A673 (cell line): ENCODE measurements at regions not wholly inside any gene's neighbourhood (a gene's known extent, or its start where the extent isn't known, plus 50 kb on each side); places are given as distances from the start of the nearest gene placed in this dataset.

ENCODE experiments used
- BruUV-seq: library from RNA; stranded (reverse); fragments of 400-500 nt; replicated peaks from 2 replicates; lab custom pipeline; 2021; lab: Mats Ljungman, UMichigan
- CTCF ChIA-PET: fragments of 300-600 bp; sonication (Branson Sonifier 250); formaldehyde crosslinking; loops from one replicate; lab custom pipeline; 2022; ENCODE audit warnings: antibody characterized with exemption; lab: Charles Lee
- POLR2A ChIA-PET: fragments of 300-600 bp; sonication (Branson Sonifier 250); formaldehyde crosslinking; loops from one replicate; lab custom pipeline; 2022; ENCODE audit warnings: antibody characterized with exemption; ENCODE audit not compliant: low non-redundant PET; lab: Charles Lee
- DNase-seq: peaks from one replicate; pipeline ENCODE4 v3.0.0-alpha.2; 2015; ENCODE audit warnings: low spot score
- H3K27ac ChIP-seq: fragments of 200-600 bp; sonication (generic); 2 replicates; pipeline ENCODE4 v1.5.1; 2016; ENCODE audit warnings: mixed run types, low read depth, mild to moderate bottlenecking, mixed read lengths, antibody characterized with exemption, low read length; ENCODE audit not compliant: poor library complexity, severe bottlenecking
- H3K27me3 ChIP-seq: fragments of 200-600 bp; sonication (generic); replicated peaks from 2 replicates; pipeline ENCODE4 v1.6.1; 2017; ENCODE audit warnings: mixed run types, low read depth, mild to moderate bottlenecking, mixed read lengths, antibody characterized with exemption, low read length; ENCODE audit not compliant: insufficient read depth, poor library complexity
- H3K36me3 ChIP-seq: fragments of 200-600 bp; sonication (generic); 2 replicates; pipeline ENCODE4 v1.6.1; 2016; ENCODE audit warnings: mixed run types, mild to moderate bottlenecking, mixed read lengths, antibody characterized with exemption, low read length; ENCODE audit not compliant: insufficient read depth, poor library complexity, severe bottlenecking
- H3K4me1 ChIP-seq: fragments of 200-600 bp; sonication (generic); 2 replicates; pipeline ENCODE4 v1.6.1; 2017; ENCODE audit warnings: mixed run types, mild to moderate bottlenecking, mixed read lengths, antibody characterized with exemption, low read length; ENCODE audit not compliant: insufficient read depth, poor library complexity, severe bottlenecking
- H3K4me3 ChIP-seq: fragments of 200-600 bp; sonication (generic); 2 replicates; pipeline ENCODE4 v1.5.1; 2016; ENCODE audit warnings: low read depth, mixed run types, mild to moderate bottlenecking, mixed read lengths, low read length; ENCODE audit not compliant: poor library complexity, severe bottlenecking
- H3K9me3 ChIP-seq: fragments of 200-600 bp; sonication (generic); 2 replicates; pipeline ENCODE4 v1.6.1; 2016; ENCODE audit warnings: mixed run types, low read depth, mild to moderate bottlenecking, mixed read lengths, antibody characterized with exemption, low read length; ENCODE audit not compliant: poor library complexity, severe bottlenecking
- EZH2 ChIP-seq: fragments of 200-600 bp; sonication (generic); IDR thresholded peaks from 2 replicates; pipeline ENCODE4 v1.6.1; 2017; ENCODE audit warnings: borderline replicate concordance, low read depth, mild to moderate bottlenecking, mixed read lengths, antibody characterized with exemption, low read length; ENCODE audit not compliant: poor library complexity, severe bottlenecking
- intact Hi-C: fragments of 100-400 bp; cut with micrococcal nuclease; formaldehyde crosslinking; loops from one replicate; pipeline ENCODE4 v1.10.0; 2022; ENCODE audit not compliant: unreplicated experiment
- TF ChIP-seq, protein P1 (sequence below): fragments of 300-800, 200-600 bp; sonication (generic); conservative IDR thresholded peaks from 2 replicates; pipeline ENCODE4 v1.5.1; 2017; ENCODE audit warnings: low read depth, mild to moderate bottlenecking, antibody characterized with exemption, low read length, moderate library complexity, mixed read lengths

DNA sequence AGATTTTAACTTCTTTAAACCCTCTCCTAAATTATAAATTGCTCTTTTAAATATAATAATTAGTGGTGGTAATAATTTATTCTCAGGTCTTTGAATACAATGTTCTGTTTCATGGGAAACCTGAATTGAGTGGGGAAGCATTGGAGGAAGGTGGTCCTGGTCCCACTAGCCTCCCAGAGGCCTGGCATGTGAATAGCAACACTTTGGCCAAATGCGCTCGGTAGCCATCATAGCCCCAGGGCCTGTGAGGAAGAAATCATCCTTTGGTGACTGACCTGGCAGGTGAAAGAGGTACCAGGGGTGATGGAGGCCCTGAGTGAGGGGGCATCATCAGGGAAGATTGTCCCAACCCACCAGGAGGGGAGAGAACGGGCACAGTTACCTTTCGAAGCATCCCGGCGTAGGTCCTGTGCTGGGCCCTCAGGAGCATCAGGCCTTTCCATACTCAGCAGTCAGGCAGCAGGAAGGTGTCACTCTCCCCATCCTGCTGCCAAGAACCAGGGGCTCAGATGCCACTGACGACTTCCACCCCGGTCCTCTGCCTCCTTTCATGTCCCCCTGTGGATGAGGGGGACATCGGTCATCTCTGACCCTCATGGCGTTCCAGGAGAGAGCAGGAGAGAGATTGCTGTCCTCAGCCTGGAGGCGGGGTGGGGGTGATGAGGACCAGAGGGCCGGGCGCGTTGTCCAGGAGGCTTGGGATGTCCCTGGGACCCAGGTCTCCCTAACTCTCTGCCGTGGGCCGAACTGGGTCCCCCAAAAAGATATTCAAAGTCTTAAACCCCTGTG is 78.6 kb upstream of the HPCAL1 start:
- no TSS peak for BruUV-seq
- H3K9me3 ChIP-seq = no peaks in the 10 kb centered on the region
- POLR2A ChIA-PET = no interaction called here
- H3K4me3 ChIP-seq = no peak overlapping the region
- no peak for DNase-seq
- H3K4me1 ChIP-seq = no peaks in the 10 kb centered on the region
- no peak overlapping the region for H3K27ac ChIP-seq
- no peaks in the 10 kb centered on the region for H3K27me3 ChIP-seq
- TF ChIP-seq, protein P1, sequence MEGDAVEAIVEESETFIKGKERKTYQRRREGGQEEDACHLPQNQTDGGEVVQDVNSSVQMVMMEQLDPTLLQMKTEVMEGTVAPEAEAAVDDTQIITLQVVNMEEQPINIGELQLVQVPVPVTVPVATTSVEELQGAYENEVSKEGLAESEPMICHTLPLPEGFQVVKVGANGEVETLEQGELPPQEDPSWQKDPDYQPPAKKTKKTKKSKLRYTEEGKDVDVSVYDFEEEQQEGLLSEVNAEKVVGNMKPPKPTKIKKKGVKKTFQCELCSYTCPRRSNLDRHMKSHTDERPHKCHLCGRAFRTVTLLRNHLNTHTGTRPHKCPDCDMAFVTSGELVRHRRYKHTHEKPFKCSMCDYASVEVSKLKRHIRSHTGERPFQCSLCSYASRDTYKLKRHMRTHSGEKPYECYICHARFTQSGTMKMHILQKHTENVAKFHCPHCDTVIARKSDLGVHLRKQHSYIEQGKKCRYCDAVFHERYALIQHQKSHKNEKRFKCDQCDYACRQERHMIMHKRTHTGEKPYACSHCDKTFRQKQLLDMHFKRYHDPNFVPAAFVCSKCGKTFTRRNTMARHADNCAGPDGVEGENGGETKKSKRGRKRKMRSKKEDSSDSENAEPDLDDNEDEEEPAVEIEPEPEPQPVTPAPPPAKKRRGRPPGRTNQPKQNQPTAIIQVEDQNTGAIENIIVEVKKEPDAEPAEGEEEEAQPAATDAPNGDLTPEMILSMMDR = no peak
- no peak for TF ChIP-seq EZH2
- intact Hi-C loops = no loop called here
- CTCF ChIA-PET = no interaction called here
- H3K36me3 ChIP-seq = no peaks in the 10 kb centered on the region

DNA sequence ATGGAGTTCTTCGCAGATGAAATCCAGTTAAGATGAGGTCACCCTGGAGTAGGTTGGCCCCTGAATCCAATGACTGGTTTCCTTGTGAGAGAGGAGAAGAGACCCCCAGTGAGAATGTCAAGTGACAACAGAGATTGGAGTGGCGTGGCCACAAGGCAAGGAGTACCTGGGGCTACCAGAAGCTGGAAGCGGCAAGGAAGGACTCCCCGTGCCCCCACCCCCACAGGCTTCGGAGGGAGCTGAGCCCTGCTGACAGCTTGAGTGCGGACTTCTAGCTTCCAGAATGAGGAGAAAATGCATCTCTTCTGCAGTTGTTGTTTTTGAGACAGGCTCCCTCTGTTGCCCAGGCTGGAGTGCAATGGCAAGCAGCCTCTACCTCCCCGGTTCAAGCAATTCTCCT is 78.0 kb upstream of the HPCAL1 start:
- intact Hi-C loops = no loop called here
- DNase-seq = no peak
- Histone ChIP-seq H3K4me1 (no peaks in the 10 kb centered on the region), H3K27ac (no peak overlapping the region), H3K4me3 (no peak overlapping the region), H3K9me3 (no peaks in the 10 kb centered on the region), H3K36me3 (no peaks in the 10 kb centered on the region), H3K27me3 (no peaks in the 10 kb centered on the region)
- TF ChIP-seq EZH2 = no peak
- TF ChIP-seq, protein P1 = no peak
- CTCF ChIA-PET = no interaction called here
- POLR2A ChIA-PET = no interaction called here
- BruUV-seq = no TSS peak

DNA sequence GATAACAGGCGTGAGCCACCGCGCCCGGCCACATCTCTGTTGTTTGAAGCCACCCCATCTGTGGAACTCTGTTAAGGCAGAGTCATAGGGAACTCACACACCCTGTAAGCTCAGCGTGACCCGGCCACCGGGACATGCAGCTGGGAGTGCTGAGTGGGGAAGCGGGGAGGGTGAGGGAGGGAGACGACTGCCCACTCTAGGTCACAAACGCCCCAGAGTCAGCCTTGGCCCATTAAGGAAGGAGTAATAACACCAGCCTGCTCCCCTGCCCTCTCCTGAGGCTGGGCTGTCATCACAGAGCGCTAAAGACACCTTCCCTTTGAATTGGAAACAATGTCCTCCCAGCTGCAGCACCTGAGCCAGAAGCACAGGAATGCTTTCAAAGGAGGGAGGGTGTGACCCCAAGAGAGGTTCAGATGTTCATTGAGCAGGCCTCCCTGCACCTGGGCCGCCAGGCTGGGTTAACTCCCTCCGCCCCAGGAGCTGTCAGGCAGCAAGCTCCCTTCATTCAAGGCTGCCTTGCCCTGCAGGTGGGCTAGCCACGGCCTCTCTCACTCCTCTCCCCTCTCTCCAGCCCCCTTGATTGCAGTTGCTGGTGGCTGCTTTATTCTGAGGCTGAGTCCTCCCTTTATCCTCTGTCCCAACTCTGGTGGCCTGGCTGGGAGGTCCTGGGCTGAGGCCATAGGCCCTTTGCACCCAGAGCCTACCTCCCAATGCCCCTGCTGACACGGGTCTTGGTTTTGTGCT is 77.2 kb upstream of the HPCAL1 start:
- intact Hi-C loops = no loop called here
- no peak for DNase-seq
- ChIA-PET POLR2A (no interaction called here), CTCF (no interaction called here)
- Histone ChIP-seq H3K36me3 (no peaks in the 10 kb centered on the region), H3K4me3 (no peak overlapping the region), H3K27me3 (no peaks in the 10 kb centered on the region), H3K27ac (no peak overlapping the region), H3K4me1 (no peaks in the 10 kb centered on the region), H3K9me3 (no peaks in the 10 kb centered on the region)
- no peak for TF ChIP-seq EZH2
- TF ChIP-seq, protein P1 = no peak
- BruUV-seq = no TSS peak
